GM21528 (cell line): ENCODE measurements at regions not wholly inside any gene's neighbourhood (a gene's known extent, or its start where the extent isn't known, plus 50 kb on each side); places are given as distances from the start of the nearest gene placed in this dataset.
"Not testable (repeated sequence)": the region's sequence is repeated elsewhere in the genome, so short reads cannot be mapped to it uniquely, and the experiment has no call there.

ENCODE experiments used
- ATAC-seq: cut with Tn5 transposase; IDR thresholded peaks from one replicate; pipeline ENCODE4 v1.9.1; 2021; ENCODE audit warnings: mild to moderate bottlenecking, moderate library complexity; ENCODE audit not compliant: unreplicated experiment, low FRiP score

GRCh38 chr4:153880983-153881382, 92.1 kb upstream of the SFRP2 start:
- ATAC-seq: no peak

DNA sequence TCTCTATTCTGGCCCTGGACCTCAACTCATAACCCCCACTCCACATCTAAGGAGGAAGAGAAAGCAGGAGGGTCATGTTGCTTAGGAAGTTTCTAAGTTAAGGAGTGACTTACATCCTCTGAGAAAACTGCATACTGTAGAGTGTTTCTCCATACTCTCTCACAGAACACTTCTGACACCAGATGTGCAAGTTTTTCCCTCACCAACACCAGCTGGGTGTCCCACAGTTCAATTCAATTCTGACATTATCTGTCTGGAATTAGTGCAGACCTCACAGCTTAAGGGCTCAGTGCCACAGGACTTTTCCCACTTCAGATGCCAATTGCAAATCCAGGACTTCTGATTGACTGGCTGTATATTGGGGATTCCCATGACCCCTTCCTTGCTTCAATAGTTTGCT, 89.0 kb upstream of the SFRP2 start:
- ATAC-seq: no peak

GRCh38 chr4:153873741-153874140, 84.9 kb upstream of the SFRP2 start:
- ATAC-seq: no peak

DNA sequence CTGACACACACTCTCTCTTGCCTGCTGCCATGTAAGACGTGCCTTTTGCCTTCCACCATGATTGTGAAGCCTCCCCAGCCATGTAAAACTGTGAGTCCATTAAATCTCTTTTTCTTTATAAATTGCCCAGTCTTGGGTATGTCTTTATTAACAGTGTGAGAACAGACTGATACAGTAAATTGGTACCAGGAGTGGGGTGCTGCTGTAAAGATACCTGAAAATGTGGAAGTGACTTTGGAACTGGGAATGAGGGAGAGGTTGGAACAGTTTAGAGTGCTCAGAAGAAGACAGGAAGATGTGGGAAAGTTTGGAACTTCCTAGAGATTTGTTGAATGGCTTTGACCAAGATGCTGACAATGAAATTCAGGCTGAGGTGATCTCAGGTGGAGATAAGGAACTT, 77.9 kb upstream of the SFRP2 start:
- ATAC-seq: not testable (repeated sequence)

- no peak for ATAC-seq
Measured at GRCh38 chr4:153852501-153852900, 63.6 kb upstream of the SFRP2 start.

GRCh38 chr4:153850533-153851280, 61.8 kb upstream of the SFRP2 start:
- ATAC-seq: no peak

GRCh38 chr4:153844144-153844543, 55.3 kb upstream of the SFRP2 start:
- no peak for ATAC-seq
